ENCODE measurements at regions not wholly inside any gene's neighbourhood (a gene's known extent, or its start where the extent isn't known, plus 50 kb on each side); places are given as distances from the start of the nearest gene placed in this dataset.

GRCh38 chr16:86995456-86995855 lies 321.7 kb downstream of the C16orf95 start:
- TF ChIP-seq REST (IDR thresholded peaks at IDR 0.05; ENCODE audit: insufficient read depth in 1 of 2, low read depth in 2 of 2, low read length in 2 of 2) (no peak), SIN3A (IDR thresholded peaks at IDR 0.05; ENCODE audit: borderline replicate concordance, insufficient read depth, low read length) (no peak), POLR2AphosphoS5 (IDR thresholded peaks at IDR 0.05; ENCODE audit: low read depth, low read length) (no peak), TAF1 (IDR thresholded peaks at IDR 0.05; ENCODE audit: borderline replicate concordance, insufficient read depth, low read length) (no peak), FOXP2 (optimal IDR thresholded peaks at IDR 0.05; ENCODE audit: borderline replicate concordance, extremely low read depth, extremely low read length, insufficient read depth) (no peak)

- no peak for TF ChIP-seq FOXP2 (optimal IDR thresholded peaks at IDR 0.05; ENCODE audit: borderline replicate concordance, extremely low read depth, extremely low read length, insufficient read depth)
- no peak for TF ChIP-seq SIN3A (IDR thresholded peaks at IDR 0.05; ENCODE audit: borderline replicate concordance, insufficient read depth, low read length)
- TF ChIP-seq TAF1 (IDR thresholded peaks at IDR 0.05; ENCODE audit: borderline replicate concordance, insufficient read depth, low read length), result no peak
- no peak for TF ChIP-seq POLR2AphosphoS5 (IDR thresholded peaks at IDR 0.05; ENCODE audit: low read depth, low read length)
- TF ChIP-seq REST (IDR thresholded peaks at IDR 0.05; ENCODE audit: insufficient read depth in 1 of 2, low read depth in 2 of 2, low read length in 2 of 2), result no peak
Measured at GRCh38 chr16:86996081-86996480, 321.1 kb downstream of the C16orf95 start.

- no peak for TF ChIP-seq SIN3A (IDR thresholded peaks at IDR 0.05; ENCODE audit: borderline replicate concordance, insufficient read depth, low read length)
- TF ChIP-seq FOXP2 (optimal IDR thresholded peaks at IDR 0.05; ENCODE audit: borderline replicate concordance, extremely low read depth, extremely low read length, insufficient read depth), result no peak
- no peak for TF ChIP-seq REST (IDR thresholded peaks at IDR 0.05; ENCODE audit: insufficient read depth in 1 of 2, low read depth in 2 of 2, low read length in 2 of 2)
- TF ChIP-seq TAF1 (IDR thresholded peaks at IDR 0.05; ENCODE audit: borderline replicate concordance, insufficient read depth, low read length), result no peak
- TF ChIP-seq POLR2AphosphoS5 (IDR thresholded peaks at IDR 0.05; ENCODE audit: low read depth, low read length), result no peak
Measured at GRCh38 chr16:86997058-86997457, 320.1 kb downstream of the C16orf95 start.

GRCh38 chr16:86998196-86999001 lies 318.8 kb downstream of the C16orf95 start:
- TF ChIP-seq SIN3A (IDR thresholded peaks at IDR 0.05; ENCODE audit: borderline replicate concordance, insufficient read depth, low read length), result no peak
- no peak for TF ChIP-seq TAF1 (IDR thresholded peaks at IDR 0.05; ENCODE audit: borderline replicate concordance, insufficient read depth, low read length)
- TF ChIP-seq REST (IDR thresholded peaks at IDR 0.05; ENCODE audit: insufficient read depth in 1 of 2, low read depth in 2 of 2, low read length in 2 of 2), result no peak
- TF ChIP-seq POLR2AphosphoS5 (IDR thresholded peaks at IDR 0.05; ENCODE audit: low read depth, low read length), result no peak
- TF ChIP-seq FOXP2 (optimal IDR thresholded peaks at IDR 0.05; ENCODE audit: borderline replicate concordance, extremely low read depth, extremely low read length, insufficient read depth), result no peak
